Lung (tissue), 11 donors: ENCODE measurements at regions not wholly inside any gene's neighbourhood (a gene's known extent, or its start where the extent isn't known, plus 50 kb on each side); places are given as distances from the start of the nearest gene placed in this dataset.

Experiments
- ATAC-seq: fragments of 200-7000 bp; cut with Tn5 transposase; one replicate; pipeline ENCODE4 v1.9.1; 2020; ENCODE audit warnings: moderate number of reproducible peaks; ENCODE audit not compliant: insufficient read depth, low FRiP score
- DNase-seq, 3 donors: peaks; one replicate each; pipeline ENCODE4 v3.0.0-alpha.2; 2013 to 2017
- H3K27ac ChIP-seq, 2 donors: one replicate each; pipeline ENCODE4 v1.5.1; 2013; ENCODE audit warnings: mild to moderate bottlenecking in 2 of 2, moderate library complexity in 2 of 2, control low read depth in 1 of 2, inconsistent platforms in 1 of 2, low read depth in 1 of 2, low read length in 1 of 2
- H3K27me3 ChIP-seq, 3 donors: one replicate each; pipeline ENCODE4 v1.5.1; 2013; ENCODE audit warnings: low read length in 2 of 3; ENCODE audit not compliant: control insufficient read depth in 3 of 3, insufficient read depth in 3 of 3
- H3K36me3 ChIP-seq, 4 donors: one replicate each; pipeline ENCODE4 v1.5.1; 2013; ENCODE audit warnings: low read length in 4 of 4, mild to moderate bottlenecking in 1 of 4, moderate library complexity in 1 of 4; ENCODE audit not compliant: control insufficient read depth in 4 of 4, insufficient read depth in 4 of 4
- H3K4me1 ChIP-seq, 5 donors: one replicate each; pipeline ENCODE4 v1.5.1; 2013; ENCODE audit warnings: low read length in 5 of 5, mild to moderate bottlenecking in 2 of 5, moderate library complexity in 1 of 5; ENCODE audit not compliant: control insufficient read depth in 5 of 5, insufficient read depth in 5 of 5
- H3K4me3 ChIP-seq: one replicate; pipeline ENCODE4 v1.5.1; 2013; ENCODE audit warnings: mild to moderate bottlenecking, control low read depth, moderate library complexity
- H3K9ac ChIP-seq, 2 donors: one replicate each; pipeline ENCODE4 v1.5.1; 2013; ENCODE audit warnings: low read length in 2 of 2, control low read depth in 1 of 2; ENCODE audit not compliant: insufficient read depth in 1 of 2
- H3K9me3 ChIP-seq, 4 donors: one replicate each; pipeline ENCODE4 v1.5.1; 2013; ENCODE audit warnings: low read length in 3 of 4, mild to moderate bottlenecking in 1 of 4, moderate library complexity in 1 of 4; ENCODE audit not compliant: control insufficient read depth in 4 of 4, insufficient read depth in 3 of 4
- WGBS, 2 donors: extraction: QIAGEN DNeasy Blood & Tissue Kit; methylation state at CpG; one replicate each; pipeline ENCODE4 v1.1.7; 2013; 5-methylcytosine and 5-hydroxymethylcytosine counted together
- TF ChIP-seq, protein P1 (sequence below): IDR thresholded peaks from 2 replicates; pipeline ENCODE4 v1.5.1; 2012; ENCODE audit warnings: mild to moderate bottlenecking; ENCODE audit errors: control extremely low read depth, extremely low read depth
- donor health status: control.
- donor health status: control.
- donor health status: Bipolar disorder and iron deficiency.
- donor health status: healthy.
- donor health status: DM: yes; HTN: yes; CAD: no.

DNA sequence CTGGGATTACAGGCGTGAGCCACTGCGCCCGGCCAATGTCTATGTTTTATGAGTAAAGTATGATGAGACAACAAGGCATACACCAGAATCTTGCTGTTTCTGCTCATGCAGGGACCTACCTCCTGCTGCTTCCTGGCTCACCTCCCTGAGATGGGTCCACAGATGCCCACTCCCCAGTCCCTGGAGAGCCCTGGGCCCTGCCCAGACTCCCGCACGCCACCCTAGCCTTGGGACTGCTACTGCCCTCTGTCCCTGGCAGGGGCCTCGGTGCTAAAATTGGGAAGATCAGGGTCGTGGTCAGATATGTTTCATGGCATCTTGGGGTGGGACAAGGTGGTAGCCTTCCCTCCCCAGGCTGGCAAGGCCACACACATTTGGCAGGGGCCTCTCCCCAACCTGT is 84.3 kb upstream of the BCOR start:
- WGBS, 2 donors = 87 to 95% methylated on average over 4 to 7 of the region's 7 CpGs
- H3K27ac ChIP-seq = no peak overlapping the region

DNA sequence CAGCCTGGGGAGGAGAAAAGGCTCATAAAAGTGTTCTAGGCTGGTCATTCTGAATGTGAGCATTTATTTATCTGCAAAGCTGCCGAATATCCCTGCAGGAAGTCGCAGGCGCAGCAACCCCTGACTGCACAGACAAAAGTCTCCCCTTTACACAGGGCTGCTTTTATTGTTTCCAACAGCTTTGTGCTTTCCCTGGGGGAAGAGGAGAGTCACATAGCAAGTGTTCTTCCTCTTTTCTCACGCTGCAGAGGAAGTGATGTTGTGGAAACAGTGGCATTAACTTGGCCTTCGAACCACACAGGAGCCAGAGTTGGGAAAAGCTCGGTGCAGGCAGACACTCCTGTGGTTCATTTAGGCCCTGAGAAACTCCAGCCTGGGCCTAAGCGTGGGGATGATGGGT is 81.5 kb upstream of the BCOR start:
- TF ChIP-seq, protein P1, sequence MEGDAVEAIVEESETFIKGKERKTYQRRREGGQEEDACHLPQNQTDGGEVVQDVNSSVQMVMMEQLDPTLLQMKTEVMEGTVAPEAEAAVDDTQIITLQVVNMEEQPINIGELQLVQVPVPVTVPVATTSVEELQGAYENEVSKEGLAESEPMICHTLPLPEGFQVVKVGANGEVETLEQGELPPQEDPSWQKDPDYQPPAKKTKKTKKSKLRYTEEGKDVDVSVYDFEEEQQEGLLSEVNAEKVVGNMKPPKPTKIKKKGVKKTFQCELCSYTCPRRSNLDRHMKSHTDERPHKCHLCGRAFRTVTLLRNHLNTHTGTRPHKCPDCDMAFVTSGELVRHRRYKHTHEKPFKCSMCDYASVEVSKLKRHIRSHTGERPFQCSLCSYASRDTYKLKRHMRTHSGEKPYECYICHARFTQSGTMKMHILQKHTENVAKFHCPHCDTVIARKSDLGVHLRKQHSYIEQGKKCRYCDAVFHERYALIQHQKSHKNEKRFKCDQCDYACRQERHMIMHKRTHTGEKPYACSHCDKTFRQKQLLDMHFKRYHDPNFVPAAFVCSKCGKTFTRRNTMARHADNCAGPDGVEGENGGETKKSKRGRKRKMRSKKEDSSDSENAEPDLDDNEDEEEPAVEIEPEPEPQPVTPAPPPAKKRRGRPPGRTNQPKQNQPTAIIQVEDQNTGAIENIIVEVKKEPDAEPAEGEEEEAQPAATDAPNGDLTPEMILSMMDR = no peak
- Histone ChIP-seq H3K27me3 (peaks cover 5 to 10% (median 7%) of the 10 kb centered on the region in 3 donors), H3K9me3 (peaks cover 0 to 16% (median 1%) of the 10 kb centered on the region in 4 donors), H3K27ac (no peak overlapping the region), H3K9ac (no peak overlapping the region), H3K4me1 (peaks cover 0 to 14% (median 0%) of the 10 kb centered on the region in 5 donors), H3K36me3 (no peaks in the 10 kb centered on the region), H3K4me3 (no peak overlapping the region)
- 27 to 59% methylated on average over 7 of the region's 7 CpGs for WGBS, 2 donors
- no peak for ATAC-seq
- DNase-seq = no peak

More for the DNA sequence above, 84.3 kb upstream of the BCOR start:
- DNase-seq = no peak
- H3K9me3 ChIP-seq = peaks cover 0 to 12% (median 1%) of the 10 kb centered on the region in 4 donors
- H3K27me3 ChIP-seq = peaks cover 0 to 2% (median 0%) of the 10 kb centered on the region in 3 donors
- no peaks in the 10 kb centered on the region for H3K36me3 ChIP-seq
- TF ChIP-seq, protein P1 = no peak
- H3K9ac ChIP-seq = no peak overlapping the region
- no peak overlapping the region for H3K4me3 ChIP-seq
- ATAC-seq = no peak
- peaks cover 0 to 7% (median 0%) of the 10 kb centered on the region in 5 donors for H3K4me1 ChIP-seq

GRCh38 chrX:40177942-40178715 is 80.4 kb upstream of the BCOR start:
- no peaks in the 10 kb centered on the region for H3K36me3 ChIP-seq
- H3K9me3 ChIP-seq = peaks cover 0 to 18% (median 1%) of the 10 kb centered on the region in 4 donors
- no peak overlapping the region for H3K9ac ChIP-seq
- ATAC-seq (no peak), DNase-seq (peak in 1 of 3 donors; percentile 15)
- WGBS, 2 donors = 36 to 69% methylated on average over 14 of the region's 14 CpGs
- H3K27me3 ChIP-seq = peaks cover 5 to 11% (median 7%) of the 10 kb centered on the region in 3 donors
- H3K27ac ChIP-seq = peak overlapping the region in 1 of 2 donors; percentile 24
- no peak overlapping the region for H3K4me3 ChIP-seq
- TF ChIP-seq, protein P1 = no peak
- H3K4me1 ChIP-seq = peaks cover 0 to 24% (median 3%) of the 10 kb centered on the region in 5 donors
